Panc1 (cell line): ENCODE measurements at regions not wholly inside any gene's neighbourhood (a gene's known extent, or its start where the extent isn't known, plus 50 kb on each side); places are given as distances from the start of the nearest gene placed in this dataset.

Experiments
- ATAC-seq: fragments of 200-7000 bp; cut with Tn5 transposase; 2 replicates; pipeline ENCODE4 v1.9.1; 2020; ENCODE audit warnings: mild to moderate bottlenecking, moderate library complexity
- BruUV-seq: library from RNA; stranded (reverse); fragments of 400-500 nt; replicated peaks from 2 replicates; lab custom pipeline; 2021; lab: Mats Ljungman, UMichigan
- CTCF ChIA-PET: fragments of 300-600 bp; sonication (Branson Sonifier 250); formaldehyde crosslinking; loops from one replicate; lab custom pipeline; 2022; ENCODE audit warnings: antibody characterized with exemption; lab: Charles Lee
- POLR2A ChIA-PET: fragments of 300-600 bp; sonication (Branson Sonifier 250); formaldehyde crosslinking; loops from one replicate; lab custom pipeline; 2022; ENCODE audit warnings: antibody characterized with exemption; lab: Charles Lee
- DNase-seq: peaks from one replicate; pipeline ENCODE4 v3.0.0-alpha.2; 2010; ENCODE audit warnings: low read depth, low spot score
- H3K27ac ChIP-seq: 2 replicates; pipeline ENCODE4 v1.5.1; 2011; ENCODE audit warnings: mild to moderate bottlenecking, low read length, inconsistent platforms
- H3K27me3 ChIP-seq: fragments of 200-500 bp; sonication (Bioruptor generic); 2 replicates; pipeline ENCODE4 v1.6.0; 2014; ENCODE audit warnings: low read length, inconsistent platforms; ENCODE audit not compliant: control insufficient read depth, insufficient read depth
- H3K36me3 ChIP-seq: fragments of 200-500 bp; sonication (Bioruptor generic); 2 replicates; pipeline ENCODE4 v1.5.1; 2014; ENCODE audit warnings: inconsistent platforms, mild to moderate bottlenecking, low read length, moderate library complexity; ENCODE audit not compliant: control insufficient read depth, insufficient read depth
- H3K4me1 ChIP-seq: 2 replicates; pipeline ENCODE4 v1.5.1; 2011; ENCODE audit warnings: inconsistent platforms, mild to moderate bottlenecking, low read length, moderate library complexity; ENCODE audit not compliant: control insufficient read depth, insufficient read depth
- H3K4me3 ChIP-seq, 2 experiments: 2 replicates each; pipeline ENCODE4 v1.5.1; 2011 to 2012; ENCODE audit warnings: low read depth in 2 of 2, low read length in 2 of 2, mild to moderate bottlenecking in 2 of 2, inconsistent platforms in 1 of 2, moderate library complexity in 1 of 2
- H3K9me3 ChIP-seq: fragments of 200-500 bp; sonication (Bioruptor generic); 2 replicates; pipeline ENCODE4 v1.5.1; 2014; ENCODE audit warnings: low read depth, mild to moderate bottlenecking, inconsistent platforms, low read length, moderate library complexity; ENCODE audit not compliant: control insufficient read depth, insufficient read depth
- CTCF ChIP-seq: fragments of 450-650 bp; IDR thresholded peaks from 2 replicates; pipeline ENCODE4 v1.5.1; 2017; ENCODE audit warnings: mild to moderate bottlenecking
- POLR2AphosphoS5 ChIP-seq: IDR thresholded peaks from 2 replicates; pipeline ENCODE4 v1.6.1; 2012; ENCODE audit warnings: mild to moderate bottlenecking, low read depth, low read length, moderate library complexity
- REST ChIP-seq, 2 experiments: IDR thresholded peaks; 2 replicates each; pipeline ENCODE4 v1.6.1; 2011 to 2012; ENCODE audit warnings: low read depth in 2 of 2, control low read depth in 1 of 2, low read length in 1 of 2, mild to moderate bottlenecking in 1 of 2, moderate library complexity in 1 of 2; ENCODE audit not compliant: insufficient read depth in 1 of 2
- SIN3A ChIP-seq: IDR thresholded peaks from 2 replicates; pipeline ENCODE4 v1.6.1; 2012; ENCODE audit warnings: low read depth, mild to moderate bottlenecking, low read length, moderate library complexity, borderline replicate concordance; ENCODE audit not compliant: insufficient read depth
- TCF7L2 ChIP-seq: IDR thresholded peaks from 2 replicates; pipeline ENCODE4 v1.6.1; 2011; ENCODE audit warnings: mild to moderate bottlenecking, low read depth, low read length, inconsistent platforms
- in situ Hi-C: cut with HindIII; loops from 2 replicates; pipeline ENCODE4 v1.10.0; 2016; ENCODE audit warnings: low sequenced_read_pairs, low pct_unique_long_range_greater_than_20kb
- intact Hi-C: fragments of 100-400 bp; cut with micrococcal nuclease; formaldehyde crosslinking; loops from one replicate; pipeline ENCODE4 v1.10.0; 2022; ENCODE audit not compliant: unreplicated experiment

- in situ Hi-C loops (no loop called here), intact Hi-C loops (no loop called here)
- Histone ChIP-seq H3K9me3 (no peaks in the 10 kb centered on the region), H3K27ac (no peak overlapping the region), H3K4me1 (no peaks in the 10 kb centered on the region), H3K27me3 (no peaks in the 10 kb centered on the region), H3K4me3 (no peak overlapping the region), H3K36me3 (no peaks in the 10 kb centered on the region)
- BruUV-seq, result no TSS peak
- DNase-seq (no peak), ATAC-seq (no peak)
- ChIA-PET POLR2A (no interaction called here), CTCF (no interaction called here)
- TF ChIP-seq REST (IDR thresholded peaks at IDR 0.05; ENCODE audit: insufficient read depth in 1 of 2, low read depth in 2 of 2, low read length in 1 of 2) (no peak), TCF7L2 (no peak)
Measured at GRCh38 chr7:12754179-12754578, 66.7 kb downstream of the ARL4A start.

- CTCF ChIA-PET, result no interaction called here
- in situ Hi-C loops, result no loop called here
Measured at GRCh38 chr7:12756821-12757220, 69.4 kb downstream of the ARL4A start.

More at GRCh38 chr7:12756821-12757220, 69.4 kb downstream of the ARL4A start:
- no peaks in the 10 kb centered on the region for H3K36me3 ChIP-seq
- H3K27ac ChIP-seq, result no peak overlapping the region
- ATAC-seq (no peak), DNase-seq (no peak)
- POLR2A ChIA-PET, result no interaction called here
- TF ChIP-seq REST (IDR thresholded peaks at IDR 0.05; ENCODE audit: insufficient read depth in 1 of 2, low read depth in 2 of 2, low read length in 1 of 2) (no peak), SIN3A (no peak), POLR2AphosphoS5 (no peak), TCF7L2 (no peak), CTCF (no peak)
- intact Hi-C loops, result no loop called here
- no peaks in the 10 kb centered on the region for H3K9me3 ChIP-seq
- no peaks in the 10 kb centered on the region for H3K4me1 ChIP-seq
- no peak overlapping the region for H3K4me3 ChIP-seq
- H3K27me3 ChIP-seq, result no peaks in the 10 kb centered on the region
- BruUV-seq, result no TSS peak
